Activated CD4-positive, alpha-beta T cell treated with anti-CD3 and anti-CD28 coated beads for 4 hours (primary cell): ENCODE measurements at regions not wholly inside any gene's neighbourhood (a gene's known extent, or its start where the extent isn't known, plus 50 kb on each side); places are given as distances from the start of the nearest gene placed in this dataset.
"Not testable (repeated sequence)": the region's sequence is repeated elsewhere in the genome, so short reads cannot be mapped to it uniquely, and the experiment has no call there.

Experiments used
- DNase-seq, 2 donors: peaks; one replicate each; pipeline ENCODE4 v3.0.0-alpha.2; 2020

- DNase-seq: no peak
Measured at GRCh38 chr4:53863736-53864365, 200.6 kb downstream of the CHIC2 start.

- DNase-seq: no peak
Measured at GRCh38 chr4:53863158-53863557, 201.2 kb downstream of the CHIC2 start.

GRCh38 chr4:53861856-53862610 is 202.4 kb downstream of the CHIC2 start:
- no peak for DNase-seq

- no peak for DNase-seq
Measured at GRCh38 chr4:53859305-53859704, 205.1 kb downstream of the CHIC2 start.

- no peak for DNase-seq
Measured at GRCh38 chr4:53858744-53859143, 205.7 kb downstream of the CHIC2 start.

- no peak for DNase-seq
Measured at GRCh38 chr4:53855581-53856250, 208.7 kb downstream of the CHIC2 start.

GRCh38 chr4:53854991-53855568 is 209.3 kb downstream of the CHIC2 start:
- DNase-seq: no peak

- no peak for DNase-seq
Measured at GRCh38 chr4:53852343-53852742, 212.1 kb downstream of the CHIC2 start.

- no peak for DNase-seq
Measured at GRCh38 chr4:53847965-53848364, 216.4 kb downstream of the CHIC2 start.

GRCh38 chr4:53844551-53844950 is 219.9 kb downstream of the CHIC2 start:
- DNase-seq: no peak

GRCh38 chr4:53844133-53844532 is 220.3 kb downstream of the CHIC2 start:
- DNase-seq: no peak

GRCh38 chr4:53841711-53842110 is 222.7 kb downstream of the CHIC2 start:
- no peak for DNase-seq

GRCh38 chr4:53840643-53841042 is 223.8 kb downstream of the CHIC2 start:
- no peak for DNase-seq

GRCh38 chr4:53833302-53834003 is 231.0 kb downstream of the CHIC2 start:
- not testable (repeated sequence) for DNase-seq

GRCh38 chr4:53832549-53832948 is 231.9 kb downstream of the CHIC2 start:
- no peak for DNase-seq

GRCh38 chr4:53830511-53830910 is 233.9 kb downstream of the CHIC2 start:
- no peak for DNase-seq

GRCh38 chr4:53821179-53821851 is 230.0 kb upstream of the LNX1 start:
- no peak for DNase-seq

GRCh38 chr4:53818104-53818503 is 226.8 kb upstream of the LNX1 start:
- no peak for DNase-seq

- no peak for DNase-seq
Measured at GRCh38 chr4:53816561-53816960, 225.3 kb upstream of the LNX1 start.

GRCh38 chr4:53815281-53815680 is 224.0 kb upstream of the LNX1 start:
- no peak for DNase-seq

GRCh38 chr4:53813998-53814397 is 222.7 kb upstream of the LNX1 start:
- no peak for DNase-seq

- DNase-seq: no peak
Measured at GRCh38 chr4:53810643-53811042, 219.4 kb upstream of the LNX1 start.

- DNase-seq: no peak
Measured at GRCh38 chr4:53809816-53810215, 218.5 kb upstream of the LNX1 start.
